ENCODE measurements at regions not wholly inside any gene's neighbourhood (a gene's known extent, or its start where the extent isn't known, plus 50 kb on each side); places are given as distances from the start of the nearest gene placed in this dataset.
A peak's percentile ranks its signal among the peaks of the same experiment; 100 is the strongest.

- no peak for DNase-seq
Observed at GRCh38 chr1:56442290-56442877, 137.0 kb downstream of the PLPP3 start.

GRCh38 chr1:56441601-56442000, 137.8 kb downstream of the PLPP3 start:
- no peak for DNase-seq

- no peak for DNase-seq
Observed at GRCh38 chr1:56439610-56440264, 139.6 kb downstream of the PLPP3 start.

- no peak for DNase-seq
Observed at GRCh38 chr1:56438901-56439551, 140.3 kb downstream of the PLPP3 start.

GRCh38 chr1:56437959-56438358, 141.4 kb downstream of the PLPP3 start:
- DNase-seq: no peak

- no peak for DNase-seq
Observed at GRCh38 chr1:56436912-56437417, 142.4 kb downstream of the PLPP3 start.

GRCh38 chr1:56436296-56436695, 143.1 kb downstream of the PLPP3 start:
- DNase-seq: no peak

GRCh38 chr1:56435434-56436262, 143.7 kb downstream of the PLPP3 start:
- no peak for DNase-seq

- DNase-seq: no peak
Observed at GRCh38 chr1:56434740-56435139, 144.6 kb downstream of the PLPP3 start.

- DNase-seq: no peak
Observed at GRCh38 chr1:56434025-56434424, 145.3 kb downstream of the PLPP3 start.

GRCh38 chr1:56433056-56433577, 146.2 kb downstream of the PLPP3 start:
- DNase-seq: no peak

- DNase-seq: no peak
Observed at GRCh38 chr1:56432166-56432971, 147.0 kb downstream of the PLPP3 start.

GRCh38 chr1:56430141-56430839, 149.1 kb downstream of the PLPP3 start:
- no peak for DNase-seq

GRCh38 chr1:56429288-56429687, 150.1 kb downstream of the PLPP3 start:
- DNase-seq: no peak

- no peak for DNase-seq
Observed at GRCh38 chr1:56426587-56427381, 152.6 kb downstream of the PLPP3 start.

- no peak for DNase-seq
Observed at GRCh38 chr1:56425494-56426037, 153.8 kb downstream of the PLPP3 start.

- DNase-seq: peak; percentile 10
Observed at GRCh38 chr1:56424744-56425493, 154.4 kb downstream of the PLPP3 start.

- DNase-seq: no peak
Observed at GRCh38 chr1:56423716-56424115, 155.6 kb downstream of the PLPP3 start.

GRCh38 chr1:56418151-56418631, 161.2 kb downstream of the PLPP3 start:
- DNase-seq: no peak
